NCI-H524 treated with DMSO at 0.1 percent for 48 hours (cell line): ENCODE measurements at regions not wholly inside any gene's neighbourhood (a gene's known extent, or its start where the extent isn't known, plus 50 kb on each side); places are given as distances from the start of the nearest gene placed in this dataset.
"Not testable (repeated sequence)": the region's sequence is repeated elsewhere in the genome, so short reads cannot be mapped to it uniquely, and the experiment has no call there.

Experiments used
- DNase-seq: peaks from one replicate; lab custom pipeline; 2025; lab: John Stamatoyannopoulos, UW

DNA sequence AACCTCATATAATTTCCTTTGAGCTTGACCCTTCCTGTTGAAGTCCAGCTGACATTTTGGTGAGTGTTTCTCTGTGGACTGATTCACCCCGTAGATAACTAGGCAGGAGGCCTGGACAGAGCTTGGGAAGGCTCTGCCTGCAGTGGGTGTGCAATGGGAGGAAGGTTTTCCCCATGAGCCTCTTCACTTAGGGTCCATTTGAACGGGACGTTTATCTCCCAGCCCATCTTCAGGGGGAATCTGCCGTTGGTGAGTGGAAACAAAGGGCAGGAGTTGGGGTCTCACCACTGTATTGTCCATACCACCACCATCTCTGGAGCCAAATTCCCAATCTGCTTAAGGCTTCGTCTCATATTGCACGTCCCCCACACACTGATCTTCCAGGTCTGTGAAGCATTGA, 825.6 kb upstream of the TPTE start:
- not testable (repeated sequence) for DNase-seq

DNA sequence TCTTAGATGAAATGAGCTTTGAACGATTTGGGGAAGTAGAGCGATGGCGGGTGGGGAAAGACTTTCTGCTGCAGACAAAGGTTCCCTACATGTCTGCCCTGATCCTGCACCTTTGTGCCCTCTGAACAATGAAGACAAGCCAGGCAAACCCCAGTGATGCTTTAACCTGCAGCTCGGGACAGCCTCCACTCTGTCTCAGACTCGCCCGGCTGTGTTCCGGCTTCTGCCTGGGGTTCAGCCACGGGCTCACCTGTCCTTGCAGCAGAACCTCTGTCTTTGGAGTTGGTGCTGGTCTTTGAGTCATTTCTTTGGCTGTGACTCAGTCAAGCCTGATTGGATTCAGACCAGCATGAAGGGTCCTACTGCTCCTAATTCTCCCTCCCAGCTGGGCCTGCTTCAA, 823.6 kb upstream of the TPTE start:
- DNase-seq, result not testable (repeated sequence)

DNA sequence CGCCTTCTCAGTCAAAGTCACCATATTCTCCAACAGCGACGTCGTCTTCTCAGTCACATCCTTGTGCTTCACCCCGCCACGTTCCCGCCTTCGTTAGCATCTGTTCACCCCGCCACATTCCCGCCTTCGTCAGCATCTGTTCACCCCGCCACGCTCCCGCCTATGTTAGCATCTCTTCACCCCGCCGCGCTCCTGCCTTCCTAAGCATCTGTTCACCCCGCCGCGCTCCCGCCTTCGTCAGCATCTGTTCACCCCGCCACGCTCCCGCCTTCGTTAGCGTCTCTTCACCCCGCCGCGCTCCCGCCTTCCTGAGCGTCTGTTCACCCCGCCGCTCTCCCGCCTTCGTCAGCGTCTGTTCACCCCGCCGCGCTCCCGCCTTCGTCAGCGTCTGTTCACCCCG, 816.4 kb upstream of the TPTE start:
- not testable (repeated sequence) for DNase-seq

DNA sequence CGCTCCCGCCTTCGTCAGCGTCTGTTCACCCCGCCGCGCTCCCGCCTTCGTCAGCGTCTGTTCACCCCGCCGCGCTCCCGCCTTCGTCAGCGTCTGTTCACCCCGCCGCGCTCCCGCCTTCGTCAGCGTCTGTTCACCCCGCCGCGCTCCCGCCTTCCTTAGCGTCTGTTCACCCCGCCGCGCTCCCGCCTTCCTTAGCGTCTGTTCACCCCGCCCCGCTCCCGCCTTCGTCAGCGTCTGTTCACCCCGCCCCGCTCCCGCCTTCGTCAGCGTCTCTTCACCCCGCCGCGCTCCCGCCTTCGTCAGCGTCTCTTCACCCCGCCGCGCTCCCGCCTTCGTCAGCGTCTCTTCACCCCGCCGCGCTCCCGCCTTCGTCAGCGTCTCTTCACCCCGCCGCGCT, 815.9 kb upstream of the TPTE start:
- not testable (repeated sequence) for DNase-seq

DNA sequence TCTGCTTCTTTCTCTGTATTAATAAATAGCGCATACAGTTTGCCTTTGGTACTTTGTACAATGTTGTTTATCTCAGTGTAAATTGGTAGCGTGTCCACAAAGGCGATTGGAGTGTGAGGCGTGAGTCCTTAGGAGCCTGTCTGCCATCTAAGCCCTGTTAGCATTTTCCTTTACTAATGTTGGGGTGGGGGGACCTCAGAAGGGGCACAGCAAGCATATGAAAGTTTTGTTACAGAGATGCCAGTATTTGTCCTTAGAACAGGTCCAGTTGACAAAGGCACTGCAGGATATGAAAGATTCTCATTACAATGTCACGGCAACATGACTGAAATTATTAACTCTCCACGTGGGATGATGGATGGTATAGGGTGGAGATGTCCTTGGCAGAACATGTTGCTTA, 796.8 kb upstream of the TPTE start:
- not testable (repeated sequence) for DNase-seq

GRCh38 chr21:9727187-9727586, 794.2 kb upstream of the TPTE start:
- not testable (repeated sequence) for DNase-seq

GRCh38 chr21:9728219-9728992, 793.0 kb upstream of the TPTE start:
- DNase-seq, result not testable (repeated sequence)

DNA sequence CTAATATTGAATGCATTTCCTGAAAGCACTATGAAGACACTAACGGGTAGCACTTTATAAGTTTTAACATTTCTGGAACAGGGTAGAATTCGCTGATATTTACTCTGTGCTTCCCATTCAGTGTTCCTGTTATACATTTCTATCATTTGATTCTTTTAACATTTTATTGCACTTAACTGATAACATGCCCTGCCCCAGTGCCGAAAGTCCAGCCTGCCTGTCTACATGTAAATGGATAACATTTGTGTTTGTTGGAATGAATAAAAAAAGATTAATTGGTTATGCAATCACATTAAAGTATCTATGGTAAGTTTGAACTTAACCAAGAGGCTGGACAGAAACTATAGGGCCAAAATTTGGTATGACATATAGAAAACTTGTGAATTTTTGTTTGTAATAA, 790.5 kb upstream of the TPTE start:
- DNase-seq, result no peak

- DNase-seq, result not testable (repeated sequence)
Observed at GRCh38 chr21:9731317-9731716, 790.1 kb upstream of the TPTE start.

- not testable (repeated sequence) for DNase-seq
Observed at GRCh38 chr21:9732605-9733004, 788.8 kb upstream of the TPTE start.

GRCh38 chr21:9733761-9734558, 787.4 kb upstream of the TPTE start:
- not testable (repeated sequence) for DNase-seq

GRCh38 chr21:9735421-9735961, 785.9 kb upstream of the TPTE start:
- DNase-seq, result no peak

DNA sequence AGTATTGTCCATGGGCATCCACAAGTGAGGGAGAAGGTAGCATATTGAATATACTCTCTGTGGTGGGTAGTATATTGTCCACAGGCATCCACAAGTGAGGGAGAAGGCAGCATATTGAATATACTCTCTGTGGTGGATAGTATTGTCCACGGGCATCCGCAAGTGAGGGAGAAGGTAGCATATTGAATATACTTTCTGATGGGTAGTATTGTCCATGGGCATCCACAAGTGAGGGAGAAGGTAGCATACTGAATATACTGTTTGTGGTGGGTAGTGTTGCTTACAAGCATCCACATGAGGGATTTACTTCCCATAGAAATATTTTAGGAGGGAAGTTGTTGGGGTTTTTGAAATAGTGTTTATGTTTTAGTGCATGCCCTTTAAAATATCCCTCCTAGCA, 784.1 kb upstream of the TPTE start:
- DNase-seq, result not testable (repeated sequence)

DNA sequence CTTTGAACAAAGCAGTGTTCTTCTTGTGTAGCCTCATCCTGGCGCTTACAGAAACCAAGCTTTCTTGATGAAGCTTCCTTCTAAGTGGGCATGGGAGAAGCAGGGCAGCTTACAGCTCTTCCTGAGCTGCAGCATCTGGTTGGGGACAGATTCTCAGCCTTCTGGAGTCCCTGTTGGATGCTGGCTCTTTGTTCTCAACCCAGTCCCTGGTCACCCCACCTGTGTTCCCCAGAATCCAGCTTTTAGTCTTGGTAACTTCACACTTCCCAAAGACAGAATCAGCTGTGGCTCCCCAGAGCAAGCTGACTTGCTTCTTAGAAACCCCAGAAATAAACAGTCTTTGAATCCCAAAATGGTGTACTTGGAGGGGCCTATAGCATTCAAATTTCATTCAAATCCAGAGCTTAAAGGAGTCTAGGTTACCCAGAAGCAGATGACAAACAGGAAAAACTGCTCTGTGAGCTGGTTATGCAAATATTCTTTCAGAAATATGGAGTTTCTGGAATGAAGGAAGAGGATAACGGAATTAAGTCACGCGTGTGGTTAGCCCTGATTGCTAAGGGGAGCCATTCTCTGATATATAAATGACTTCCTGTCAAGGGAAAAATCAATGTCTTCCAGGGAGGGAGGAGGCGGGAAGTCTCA, 783.4 kb upstream of the TPTE start:
- DNase-seq, result not testable (repeated sequence)

DNA sequence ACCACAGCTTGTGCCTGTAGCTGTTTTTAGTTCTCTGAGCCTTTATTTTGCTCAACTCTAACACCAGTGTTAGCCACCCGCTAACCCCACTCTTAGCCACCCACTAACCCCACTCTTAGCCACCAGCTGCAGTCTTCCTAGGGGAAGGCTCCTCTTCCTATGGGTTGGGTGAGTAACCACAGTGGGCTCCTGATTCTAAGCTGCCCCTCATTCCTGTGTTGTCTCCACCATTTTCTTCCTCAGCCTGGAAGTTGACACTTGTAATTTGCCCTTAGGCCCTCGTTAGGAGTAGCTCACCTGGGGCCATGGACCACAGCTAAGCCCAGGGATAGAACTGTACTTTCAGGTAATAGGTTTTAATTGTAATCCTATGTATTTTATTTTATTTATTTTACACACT, 782.9 kb upstream of the TPTE start:
- DNase-seq, result no peak

DNA sequence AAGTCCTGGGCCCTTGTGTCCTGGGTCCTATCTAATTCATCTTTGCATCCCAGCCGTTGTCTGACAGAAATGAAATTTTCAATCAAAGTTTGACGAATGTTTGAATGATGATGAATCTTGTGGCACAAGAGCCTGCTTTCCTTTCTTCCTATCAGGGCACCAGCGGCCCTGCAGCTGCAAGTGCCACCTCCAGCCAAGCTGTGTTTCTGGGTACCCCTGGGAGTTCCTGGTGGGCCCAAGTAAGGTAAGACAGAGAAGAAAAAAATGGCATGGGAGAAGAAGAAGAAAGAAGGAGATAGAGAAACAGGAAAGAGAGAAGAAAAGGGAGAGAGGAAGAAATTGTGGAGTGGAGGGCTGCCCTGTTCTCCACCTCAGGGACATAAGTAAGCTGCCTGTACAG, 782.1 kb upstream of the TPTE start:
- DNase-seq, result no peak

- DNase-seq, result not testable (repeated sequence)
Observed at GRCh38 chr21:9740177-9740941, 781.0 kb upstream of the TPTE start.

DNA sequence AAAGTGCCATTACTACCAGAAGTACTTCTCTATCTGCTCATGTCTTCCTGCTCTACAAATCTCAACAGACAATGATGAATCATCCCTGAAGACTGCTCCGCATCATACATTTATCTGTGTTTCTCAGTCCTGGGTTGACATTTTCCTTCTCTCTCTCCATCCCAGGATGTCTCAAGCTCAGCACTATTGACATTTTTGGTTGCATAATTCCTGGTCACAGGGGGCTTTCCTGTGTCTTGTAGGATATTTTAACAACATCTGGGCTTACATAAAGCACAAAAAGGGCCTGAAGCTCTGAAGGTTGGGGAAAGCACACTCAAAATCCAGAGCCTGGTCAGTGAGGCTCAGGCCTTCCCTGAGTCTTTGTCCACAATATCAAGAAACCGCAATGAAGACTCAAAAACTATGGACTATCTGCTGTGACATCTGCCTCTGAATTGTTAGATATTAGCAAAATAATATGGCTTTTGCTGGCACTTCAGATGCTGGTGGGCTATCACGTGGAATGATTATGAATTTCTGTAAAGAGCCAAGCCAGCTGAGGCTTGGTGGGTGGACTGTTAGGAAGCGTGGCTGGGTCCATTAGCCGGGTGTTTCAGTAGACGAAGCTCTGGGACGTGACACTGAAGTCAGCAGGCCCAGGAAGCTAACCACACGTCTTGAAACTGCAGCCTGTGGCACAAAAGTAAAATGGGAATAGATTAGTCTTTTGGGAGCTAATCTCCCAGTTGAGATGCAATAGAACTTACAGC, 780.2 kb upstream of the TPTE start:
- not testable (repeated sequence) for DNase-seq

- DNase-seq, result not testable (repeated sequence)
Observed at GRCh38 chr21:9743566-9743965, 777.8 kb upstream of the TPTE start.

GRCh38 chr21:9744166-9744565, 777.2 kb upstream of the TPTE start:
- DNase-seq, result not testable (repeated sequence)

GRCh38 chr21:9744593-9744992, 776.8 kb upstream of the TPTE start:
- not testable (repeated sequence) for DNase-seq
